Spleen (tissue), 11 donors: ENCODE measurements at regions not wholly inside any gene's neighbourhood (a gene's known extent, or its start where the extent isn't known, plus 50 kb on each side); places are given as distances from the start of the nearest gene placed in this dataset.
"Not testable (repeated sequence)": the region's sequence is repeated elsewhere in the genome, so short reads cannot be mapped to it uniquely, and the experiment has no call there.

ENCODE experiments used
- DNase-seq: peaks from one replicate; pipeline ENCODE4 v3.0.0-alpha.2; 2020
- H3K27ac ChIP-seq, 8 donors: fragments of 200-600 bp; sonication (generic) in 7 of 8; 1 replicate in 4 of 8; 2 replicates in 4 of 8; pipeline versions ENCODE4 v1.5.0 to v1.8.0; 2016 to 2021; ENCODE audit warnings: inconsistent platforms in 4 of 8, mild to moderate bottlenecking in 4 of 8, moderate library complexity in 1 of 8
- H3K27me3 ChIP-seq, 7 donors: fragments of 200-600 bp; sonication (generic) in 6 of 7; replicated peaks in 1 of 7; 1 replicate in 4 of 7; 2 replicates in 3 of 7; pipeline versions ENCODE4 v1.5.0 to v1.8.0; 2016 to 2021; ENCODE audit warnings: inconsistent platforms in 3 of 7, mild to moderate bottlenecking in 1 of 7
- H3K36me3 ChIP-seq, 6 donors: fragments of 200-600 bp; sonication (generic) in 5 of 6; 1 replicate in 4 of 6; 2 replicates in 2 of 6; pipeline versions ENCODE4 v1.5.0 to v1.8.0; 2016 to 2021; ENCODE audit warnings: inconsistent platforms in 2 of 6
- H3K4me1 ChIP-seq, 6 donors: fragments of 200-600 bp; sonication (generic) in 5 of 6; 1 replicate in 3 of 6; 2 replicates in 3 of 6; pipeline versions ENCODE4 v1.5.0 to v1.8.0; 2016 to 2021; ENCODE audit warnings: inconsistent platforms in 3 of 6
- H3K4me3 ChIP-seq, 8 donors: fragments of 200-600 bp; sonication (generic) in 7 of 8; 1 replicate in 4 of 8; 2 replicates in 4 of 8; pipeline versions ENCODE4 v1.5.0 to v1.8.0; 2016 to 2021; ENCODE audit warnings: inconsistent platforms in 4 of 8, mild to moderate bottlenecking in 4 of 8, moderate library complexity in 2 of 8
- H3K9me3 ChIP-seq, 8 donors: fragments of 200-600 bp; sonication (generic) in 7 of 8; 1 replicate in 4 of 8; 2 replicates in 4 of 8; pipeline versions ENCODE4 v1.5.0 to v1.8.0; 2016 to 2021; ENCODE audit warnings: inconsistent platforms in 4 of 8
- POLR2A ChIP-seq, 3 donors: fragments of 450-650 bp; IDR thresholded peaks; one replicate each; pipeline ENCODE4 v1.5.1; 2017; ENCODE audit warnings: antibody characterized with exemption in 3 of 3, mild to moderate bottlenecking in 1 of 3
- POLR2AphosphoS5 ChIP-seq, 3 donors: sonication (generic); formaldehyde crosslinking; IDR thresholded peaks; one replicate each; pipeline ENCODE4 v1.5.1; 2017; ENCODE audit warnings: antibody characterized with exemption in 3 of 3
- WGBS, 5 donors: extraction: QIAGEN DNeasy Blood & Tissue Kit in 3 of 5; methylation state at CpG; one replicate each; pipeline versions ENCODE4 v1.1.5 to v1.1.7; 2013 to 2018; 5-methylcytosine and 5-hydroxymethylcytosine counted together
- intact Hi-C: fragments of 100-400 bp; cut with DNase I; formaldehyde crosslinking; loops from one replicate; pipeline ENCODE4 v1.15.0; 2023; ENCODE audit warnings: low total_unique reads
- TF ChIP-seq, protein P1 (sequence below), 11 experiments: fragments of 200-600 bp in 7 of 11; fragments of 450-650 bp in 4 of 11; sonication (generic) in 4 of 11; IDR thresholded peaks in 8 of 11; conservative IDR thresholded peaks in 3 of 11; 1 replicate in 7 of 11; 2 replicates in 4 of 11; pipeline versions ENCODE4 v1.4.0 to v1.8.0; 2016 to 2021; ENCODE audit warnings: antibody characterized with exemption in 11 of 11, inconsistent platforms in 4 of 11, mild to moderate bottlenecking in 1 of 11
- donor health status: healthy with polysubstance abuse.
- donor health status: DM: no; HTN: no; CAD: no; lungs with moderate emphysema.
- donor health status: DM: no; HTN: no; CAD: no.
- donor health status: Bipolar disorder and iron deficiency.
- donor health status: healthy.
- donor health status: DM: no; HTN: no; CAD: no.
- donor health status: DM: yes; HTN: yes; CAD: no.

- intact Hi-C loops: no loop called here
- TF ChIP-seq POLR2AphosphoS5 (IDR thresholded peaks at IDR 0.05) (no peak), POLR2A (IDR thresholded peaks at IDR 0.05) (no peak)
- TF ChIP-seq, protein P1, sequence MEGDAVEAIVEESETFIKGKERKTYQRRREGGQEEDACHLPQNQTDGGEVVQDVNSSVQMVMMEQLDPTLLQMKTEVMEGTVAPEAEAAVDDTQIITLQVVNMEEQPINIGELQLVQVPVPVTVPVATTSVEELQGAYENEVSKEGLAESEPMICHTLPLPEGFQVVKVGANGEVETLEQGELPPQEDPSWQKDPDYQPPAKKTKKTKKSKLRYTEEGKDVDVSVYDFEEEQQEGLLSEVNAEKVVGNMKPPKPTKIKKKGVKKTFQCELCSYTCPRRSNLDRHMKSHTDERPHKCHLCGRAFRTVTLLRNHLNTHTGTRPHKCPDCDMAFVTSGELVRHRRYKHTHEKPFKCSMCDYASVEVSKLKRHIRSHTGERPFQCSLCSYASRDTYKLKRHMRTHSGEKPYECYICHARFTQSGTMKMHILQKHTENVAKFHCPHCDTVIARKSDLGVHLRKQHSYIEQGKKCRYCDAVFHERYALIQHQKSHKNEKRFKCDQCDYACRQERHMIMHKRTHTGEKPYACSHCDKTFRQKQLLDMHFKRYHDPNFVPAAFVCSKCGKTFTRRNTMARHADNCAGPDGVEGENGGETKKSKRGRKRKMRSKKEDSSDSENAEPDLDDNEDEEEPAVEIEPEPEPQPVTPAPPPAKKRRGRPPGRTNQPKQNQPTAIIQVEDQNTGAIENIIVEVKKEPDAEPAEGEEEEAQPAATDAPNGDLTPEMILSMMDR (IDR thresholded peaks at IDR 0.05 in 8 of 11, conservative IDR thresholded peaks at IDR 0.05 in 3 of 11): no peak
- no peaks in the 10 kb centered on the region for H3K36me3 ChIP-seq
- H3K9me3 ChIP-seq: peaks cover 0 to 7% (median 0%) of the 10 kb centered on the region in 8 donors
- H3K4me3 ChIP-seq: no peak overlapping the region
- no peaks in the 10 kb centered on the region for H3K27me3 ChIP-seq
- 47 to 53% (median 51%) methylated on average over 3 of the region's 3 CpGs for WGBS, 5 donors
- H3K27ac ChIP-seq: no peak overlapping the region
- DNase-seq: no peak
- H3K4me1 ChIP-seq: no peaks in the 10 kb centered on the region
These were observed 364.0 kb downstream of the CNTN6 start for GRCh38 chr3:1456781-1457311.

DNA sequence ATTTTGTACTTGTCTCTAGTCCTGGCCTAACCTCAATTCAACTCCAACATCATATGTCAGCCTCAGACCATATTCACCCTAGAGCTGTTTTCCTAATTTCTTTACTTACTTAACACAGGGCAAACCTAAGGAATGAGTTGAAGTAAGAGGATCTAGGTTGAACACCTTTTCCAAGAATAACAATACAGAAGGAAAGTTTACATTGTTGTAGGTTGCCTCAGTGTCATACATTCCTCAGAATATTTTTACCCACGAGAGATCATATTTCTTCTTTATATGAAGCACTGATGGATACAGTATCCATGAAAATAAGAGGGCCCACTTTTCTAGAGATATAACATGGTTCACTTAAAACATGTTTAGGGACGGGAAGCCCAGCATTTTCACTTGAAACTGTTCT lies 369.5 kb downstream of the CNTN6 start:
- intact Hi-C loops: no loop called here
- WGBS, 5 donors: 75 to 87% (median 80%) methylated on average over 2 of the region's 2 CpGs

GRCh38 chr3:1462856-1463450 lies 370.1 kb downstream of the CNTN6 start:
- no peak overlapping the region for H3K27ac ChIP-seq
- DNase-seq: no peak
- TF ChIP-seq, protein P1 (IDR thresholded peaks at IDR 0.05 in 8 of 11, conservative IDR thresholded peaks at IDR 0.05 in 3 of 11): no peak
- H3K36me3 ChIP-seq: no peaks in the 10 kb centered on the region
- H3K4me3 ChIP-seq: no peak overlapping the region
- no peaks in the 10 kb centered on the region for H3K27me3 ChIP-seq
- 61 to 81% (median 70%) methylated on average over 3 of the region's 3 CpGs for WGBS, 5 donors
- no peaks in the 10 kb centered on the region for H3K4me1 ChIP-seq
- intact Hi-C loops: no loop called here
- peaks cover 0 to 7% (median 0%) of the 10 kb centered on the region in 8 donors for H3K9me3 ChIP-seq

More for the DNA sequence above, 369.5 kb downstream of the CNTN6 start:
- no peaks in the 10 kb centered on the region for H3K4me1 ChIP-seq
- H3K4me3 ChIP-seq: no peak overlapping the region
- TF ChIP-seq POLR2AphosphoS5 (IDR thresholded peaks at IDR 0.05): no peak
- no peak for TF ChIP-seq POLR2A (IDR thresholded peaks at IDR 0.05)
- TF ChIP-seq, protein P1 (IDR thresholded peaks at IDR 0.05 in 8 of 11, conservative IDR thresholded peaks at IDR 0.05 in 3 of 11): no peak
- H3K36me3 ChIP-seq: no peaks in the 10 kb centered on the region
- H3K9me3 ChIP-seq: peaks cover 0 to 7% (median 0%) of the 10 kb centered on the region in 8 donors
- DNase-seq: no peak
- no peaks in the 10 kb centered on the region for H3K27me3 ChIP-seq
- no peak overlapping the region for H3K27ac ChIP-seq

DNA sequence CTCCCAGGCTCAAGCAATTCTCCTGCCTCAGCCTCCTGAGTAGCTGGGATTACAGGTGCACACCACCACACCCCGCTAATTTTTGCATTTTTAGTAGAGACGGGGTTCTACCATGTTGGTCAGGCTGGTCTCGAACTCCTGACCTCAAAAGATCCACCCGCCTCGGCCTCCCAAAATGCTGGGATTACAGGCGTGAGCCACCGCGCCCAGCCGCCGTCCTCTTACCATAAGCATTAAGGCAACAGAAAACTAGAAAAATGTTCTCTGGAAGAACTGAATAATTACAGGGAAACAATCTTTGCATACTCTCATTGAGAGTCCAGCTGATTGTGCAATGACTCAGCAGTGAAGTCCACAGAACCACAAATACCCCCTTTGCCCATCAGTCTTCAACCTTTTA lies 372.3 kb downstream of the CNTN6 start:
- H3K4me1 ChIP-seq, DNase-seq, H3K27me3 ChIP-seq, H3K4me3 ChIP-seq, H3K36me3 ChIP-seq, H3K9me3 ChIP-seq, intact Hi-C loops, H3K27ac ChIP-seq: not testable (repeated sequence)
- WGBS, 5 donors: 77 to 94% (median 83%) methylated on average over 10 of the region's 10 CpGs
